ENCODE measurements at regions not wholly inside any gene's neighbourhood (a gene's known extent, or its start where the extent isn't known, plus 50 kb on each side); places are given as distances from the start of the nearest gene placed in this dataset.
A peak's percentile ranks its signal among the peaks of the same experiment; 100 is the strongest.
"Not testable (repeated sequence)": the region's sequence is repeated elsewhere in the genome, so short reads cannot be mapped to it uniquely, and the experiment has no call there.

DNA sequence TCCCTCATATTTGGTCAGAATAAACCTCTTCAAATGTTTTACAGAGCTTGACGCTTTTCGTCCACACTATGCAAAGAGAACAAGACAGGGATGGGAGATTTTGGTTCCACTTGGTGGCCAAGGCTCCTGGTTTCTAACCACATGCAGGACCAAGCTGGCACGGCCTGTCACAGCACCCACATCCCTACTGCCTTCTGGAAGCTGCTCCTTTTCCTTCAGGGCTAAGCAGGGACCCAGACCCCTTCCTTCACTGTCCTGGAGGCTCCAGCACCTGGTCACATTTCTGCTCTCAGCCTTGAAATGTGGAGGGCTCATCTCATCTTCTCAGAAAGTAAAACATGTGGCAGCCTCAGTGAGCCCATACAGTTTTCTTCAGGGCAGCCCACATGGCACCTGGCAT lies 50.4 kb upstream of the ARHGEF7 start:
- DNase-seq, result no peak

DNA sequence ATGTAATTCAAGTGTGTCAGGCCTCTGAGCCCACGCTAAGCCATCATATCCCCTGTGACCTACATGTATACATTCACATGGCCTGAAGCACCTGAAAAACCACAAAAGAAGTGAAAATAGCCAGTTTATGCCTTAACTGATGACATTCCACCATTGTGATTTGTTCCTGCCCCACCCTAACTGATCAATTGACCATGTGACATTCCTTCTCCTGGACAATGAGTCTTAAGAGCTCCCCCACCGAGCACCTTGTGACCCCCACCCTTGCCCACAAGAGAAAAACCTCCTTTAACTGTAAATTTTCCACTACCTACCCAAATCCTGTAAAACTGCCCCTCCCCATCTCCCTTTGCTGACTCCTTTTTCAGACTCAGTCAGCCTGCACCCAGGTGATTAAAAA lies 52.1 kb upstream of the ARHGEF7 start:
- DNase-seq, result no peak

DNA sequence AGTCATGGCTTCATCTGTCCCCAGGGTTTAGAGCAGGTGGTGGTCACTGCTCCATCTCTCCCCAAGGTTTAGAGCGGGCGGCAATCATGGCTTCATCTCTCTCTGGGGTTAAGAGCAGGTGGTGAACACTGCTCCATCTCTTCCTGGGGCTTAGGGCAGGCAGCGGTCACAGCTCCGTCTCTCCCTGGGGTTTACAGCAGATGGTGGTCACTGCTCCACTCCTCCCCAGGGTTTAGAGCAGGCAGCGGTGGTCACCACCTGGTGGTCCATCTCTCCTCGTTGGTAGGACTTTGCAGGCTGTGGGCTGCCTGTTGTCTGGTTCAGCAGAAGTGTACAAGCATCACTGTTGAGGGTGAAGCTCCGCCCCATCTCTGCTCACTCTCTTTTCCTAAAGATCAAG lies 52.8 kb upstream of the ARHGEF7 start:
- DNase-seq, result no peak

DNA sequence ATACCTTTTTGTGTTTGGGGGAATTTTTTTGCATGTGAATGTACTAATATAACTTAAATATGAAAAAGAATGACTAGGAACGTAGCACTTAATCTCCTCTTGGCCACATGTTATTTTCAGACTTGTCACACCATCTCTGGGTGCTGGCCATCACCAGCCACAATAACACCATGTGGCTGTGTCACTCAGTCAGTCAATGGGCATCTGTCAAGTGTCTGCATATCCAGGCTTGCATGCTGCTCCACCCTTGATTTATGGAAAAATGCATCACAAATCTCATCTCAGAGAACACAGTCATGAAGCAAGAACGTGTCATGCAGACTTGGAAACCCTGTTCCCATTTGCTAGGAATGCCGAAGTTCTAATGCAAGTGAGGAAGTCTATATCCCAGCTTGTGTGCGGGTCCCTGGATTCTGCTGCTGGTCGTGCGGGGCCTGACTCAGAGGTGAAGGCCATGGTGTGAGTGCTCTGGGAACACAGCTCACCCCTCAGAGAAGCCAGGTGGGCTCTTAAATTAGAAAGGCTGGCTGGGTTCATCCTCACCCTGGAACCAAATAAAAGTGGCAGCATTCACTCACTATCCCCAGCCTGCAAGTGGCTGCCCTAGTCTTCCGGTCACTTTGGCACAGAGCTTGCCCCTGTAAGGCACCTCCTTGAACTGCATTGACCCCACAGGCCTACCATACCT lies 53.6 kb upstream of the ARHGEF7 start:
- DNase-seq, result no peak

DNA sequence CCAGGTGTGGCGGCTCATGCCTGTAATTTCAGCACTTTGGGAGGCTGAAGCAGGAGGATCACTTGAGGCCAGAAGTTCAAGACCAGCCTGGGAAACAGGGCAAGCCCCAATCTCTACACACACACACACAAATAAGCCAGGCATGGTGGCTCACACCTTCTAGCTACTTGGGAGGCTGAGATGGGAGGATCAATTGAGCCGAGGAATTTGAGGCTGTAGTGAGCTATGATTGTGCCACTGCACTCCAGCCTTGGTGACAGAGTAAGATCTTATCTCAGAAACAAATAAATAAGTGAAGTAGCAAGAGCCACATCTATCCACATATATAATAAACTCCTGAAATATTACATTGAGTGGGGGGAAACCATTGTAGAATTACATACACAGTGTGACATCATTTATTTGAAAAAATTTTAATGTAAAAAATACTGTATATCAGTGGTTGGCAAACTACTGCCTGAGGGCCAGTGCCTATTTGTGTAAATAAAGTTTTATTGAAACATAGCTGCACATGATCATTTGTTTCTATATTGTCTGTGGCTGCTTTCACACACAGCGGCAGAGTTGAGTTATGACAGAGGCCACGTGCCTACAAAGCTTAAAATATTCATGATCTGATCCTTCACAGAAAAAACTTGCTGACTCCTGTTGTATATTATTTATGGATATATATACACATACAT lies 54.7 kb upstream of the ARHGEF7 start:
- DNase-seq, result no peak

DNA sequence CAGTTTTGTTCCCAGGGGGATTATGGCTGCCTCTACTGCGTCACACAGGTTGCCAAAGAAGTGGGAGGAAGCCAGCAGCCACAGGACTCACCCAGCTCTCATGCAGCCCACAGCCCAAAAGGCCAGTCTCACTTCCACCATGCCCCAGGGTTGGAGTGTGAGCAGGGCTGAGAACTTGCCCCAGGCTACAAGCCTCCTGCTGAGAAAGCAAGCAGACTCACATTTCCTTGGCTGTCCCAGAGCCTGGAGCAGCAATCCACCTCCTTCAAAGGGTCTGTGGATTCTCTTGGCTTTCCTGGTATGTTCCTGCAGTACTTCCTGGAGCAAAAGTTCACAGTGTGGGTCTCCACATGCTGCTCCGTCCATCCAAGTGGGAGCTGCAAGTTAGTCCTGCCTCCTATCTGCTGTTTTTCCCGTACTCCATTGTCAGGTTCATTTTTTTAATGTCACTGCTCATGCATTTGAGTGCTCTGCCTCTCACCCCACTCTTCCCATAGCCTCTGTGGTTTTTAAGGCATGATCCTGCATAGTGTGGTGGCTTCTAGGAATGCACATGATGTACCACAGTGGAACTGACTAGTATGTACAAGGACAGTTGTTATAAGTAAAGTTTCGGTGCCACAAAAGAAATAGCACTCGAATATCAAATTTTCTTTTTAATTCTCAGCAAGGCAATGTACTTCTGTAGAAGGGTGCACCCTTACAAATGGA lies 56.2 kb upstream of the ARHGEF7 start:
- DNase-seq, result no peak

DNA sequence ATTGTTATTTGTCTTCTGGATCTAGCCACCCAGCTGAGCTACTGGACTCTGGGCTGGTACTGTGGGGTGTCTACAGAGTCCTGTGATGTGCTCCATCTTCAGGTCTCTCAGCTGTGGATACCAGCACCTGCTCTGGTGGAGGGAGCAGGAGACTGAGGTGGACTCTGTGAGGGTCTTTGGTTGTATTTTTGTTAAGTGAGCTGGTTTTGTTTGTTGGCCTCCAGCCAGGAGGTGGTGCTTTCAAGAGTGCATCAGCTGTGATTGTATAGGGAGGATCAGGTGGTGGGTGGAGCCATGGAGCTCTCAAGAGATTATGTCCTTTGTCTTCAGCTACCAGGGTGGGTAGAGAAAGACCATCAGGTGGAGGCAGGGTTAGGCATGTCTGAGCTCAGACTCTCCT lies 56.8 kb upstream of the ARHGEF7 start:
- not testable (repeated sequence) for DNase-seq

DNA sequence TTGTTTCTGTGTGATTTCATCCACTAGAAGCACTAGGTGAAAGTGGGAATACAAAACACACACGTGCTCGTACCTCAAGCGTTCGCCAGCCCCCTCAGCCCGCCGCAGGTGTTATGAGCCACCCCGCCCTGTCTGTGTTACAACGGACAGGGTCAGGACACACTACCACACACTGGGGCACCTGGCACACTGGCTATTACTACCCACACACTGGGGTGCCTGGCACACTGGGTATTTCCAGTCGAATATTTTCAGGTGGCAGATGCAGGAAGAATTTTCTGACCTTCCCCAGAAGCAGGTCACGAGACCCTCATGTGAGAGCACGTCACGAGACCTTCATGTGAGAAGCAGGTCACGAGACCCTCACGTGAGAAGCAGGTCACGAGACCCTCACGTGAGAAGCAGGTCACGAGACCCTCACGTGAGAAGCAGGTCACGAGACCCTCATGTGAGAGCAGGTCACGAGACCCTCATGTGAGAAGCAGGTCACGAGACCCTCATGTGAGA lies 63.3 kb upstream of the ARHGEF7 start:
- DNase-seq, result not testable (repeated sequence)

DNA sequence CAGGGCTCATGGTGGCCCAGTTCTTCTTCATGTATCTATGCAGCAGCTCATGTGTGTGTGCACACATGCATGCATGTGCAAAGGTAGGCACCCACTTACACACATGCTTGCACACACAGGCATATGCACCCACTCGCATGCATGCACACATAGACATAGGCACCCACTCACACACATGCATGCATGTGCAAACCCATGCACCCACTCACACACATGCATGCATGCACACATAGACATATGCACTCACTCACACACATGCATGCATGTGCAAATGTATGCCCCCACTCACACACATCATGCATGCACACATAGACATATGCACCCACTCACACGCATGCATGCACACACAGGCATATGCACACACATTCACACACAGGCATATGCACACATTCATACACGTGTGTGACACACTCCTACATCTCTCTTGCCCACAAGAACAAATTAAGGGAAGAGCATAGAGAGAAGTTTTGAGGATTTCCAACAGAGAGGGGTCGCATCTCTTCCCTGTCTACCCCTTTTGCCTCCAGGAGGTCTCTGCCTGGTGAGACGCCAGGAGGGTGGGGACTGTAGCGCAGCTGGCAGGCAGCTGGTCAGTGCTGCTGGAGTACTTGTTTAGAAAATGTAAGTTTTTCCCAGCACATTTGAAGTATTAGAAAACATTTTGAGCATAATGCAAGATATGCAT lies 63.9 kb upstream of the ARHGEF7 start:
- DNase-seq, result no peak

DNA sequence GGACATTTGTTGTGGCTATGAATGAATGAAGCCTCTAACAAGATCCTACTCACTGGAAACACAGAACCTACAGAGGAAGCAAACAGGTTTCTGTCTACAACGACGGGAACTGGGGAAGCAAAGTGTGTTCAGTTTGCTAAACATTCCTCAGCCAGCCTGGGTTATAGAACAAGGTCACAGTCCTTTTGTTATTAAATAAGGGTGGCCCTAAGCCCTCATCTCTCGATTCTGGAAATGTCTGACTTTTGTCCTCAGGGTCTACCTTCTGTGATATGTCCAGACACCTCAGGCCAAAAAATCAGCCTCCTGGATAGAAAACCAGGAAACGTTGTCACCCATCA lies 64.6 kb upstream of the ARHGEF7 start:
- DNase-seq, result no peak

DNA sequence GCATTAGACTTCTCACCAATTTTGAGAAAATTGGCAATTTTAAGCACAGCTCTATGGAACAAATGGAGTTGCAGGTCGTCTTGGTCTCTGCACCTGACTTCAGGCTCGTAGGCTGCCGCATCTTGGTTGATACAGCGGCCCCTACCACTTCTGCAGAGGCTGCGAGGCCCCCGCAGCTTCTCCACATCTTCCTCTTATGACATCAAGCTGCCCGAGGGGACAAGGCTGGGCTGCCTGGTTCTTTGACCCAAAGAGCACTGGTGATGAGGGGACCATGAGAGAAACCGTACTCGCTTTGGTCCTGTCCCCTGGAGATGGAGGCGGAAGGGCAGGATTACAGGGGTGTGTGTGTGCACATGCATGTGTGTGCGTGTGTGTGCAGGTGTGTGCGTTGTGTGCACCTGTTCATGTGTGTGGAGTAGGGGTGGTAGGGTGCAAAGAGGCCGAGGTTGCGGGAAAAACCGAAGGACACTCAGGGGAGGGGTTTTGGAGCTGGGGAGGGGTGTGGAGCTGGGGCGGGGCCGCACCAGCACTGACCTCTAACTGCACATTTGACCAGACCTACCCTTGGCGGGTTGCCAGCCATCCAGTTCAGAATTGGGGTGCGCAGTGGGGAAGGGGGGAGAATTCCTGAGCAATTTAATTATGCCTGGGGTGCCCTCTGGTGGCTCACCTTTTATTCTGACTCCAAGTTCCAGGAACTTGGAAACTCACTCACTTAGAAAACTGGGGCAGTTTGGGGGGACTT lies 65.1 kb upstream of the ARHGEF7 start:
- DNase-seq, result no peak

DNA sequence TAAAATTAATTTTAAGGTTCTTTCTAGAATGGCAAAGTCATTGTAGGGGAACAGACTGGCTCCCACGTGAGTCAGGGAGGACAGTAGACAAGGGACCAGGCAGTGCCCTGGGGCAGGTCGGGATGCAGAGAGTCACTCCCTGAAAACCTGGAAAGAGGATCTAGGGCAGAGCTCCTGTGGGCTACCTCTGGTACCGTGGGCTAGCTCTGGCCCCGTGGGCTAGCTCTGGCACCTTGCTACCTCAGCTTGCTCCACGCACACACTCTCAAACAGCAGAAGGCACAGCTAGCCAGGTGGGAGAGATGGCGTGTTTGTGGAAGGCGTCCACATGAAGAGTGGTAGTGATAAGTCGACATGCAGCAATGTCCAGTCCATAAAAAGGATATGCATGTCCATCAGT lies 66.7 kb upstream of the ARHGEF7 start:
- no peak for DNase-seq

DNA sequence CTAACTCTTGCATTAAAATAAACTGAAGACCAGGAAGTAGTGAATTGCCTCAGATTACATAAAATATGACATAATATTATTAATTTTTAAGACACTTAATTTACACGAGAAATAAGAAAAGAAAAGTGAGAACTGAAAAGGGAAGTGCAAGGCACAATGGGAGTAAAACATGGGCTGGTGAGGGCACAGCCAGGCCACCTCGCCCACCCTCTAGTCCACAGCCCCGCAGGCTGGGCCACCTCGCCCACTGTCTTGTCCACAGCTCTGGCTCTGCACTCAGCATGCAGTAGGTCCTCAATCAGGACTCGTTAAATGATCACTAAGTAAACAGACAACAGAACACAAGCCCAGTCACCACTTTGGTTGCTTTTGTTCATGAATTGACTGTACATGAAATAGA lies 67.8 kb upstream of the ARHGEF7 start:
- no peak for DNase-seq

DNA sequence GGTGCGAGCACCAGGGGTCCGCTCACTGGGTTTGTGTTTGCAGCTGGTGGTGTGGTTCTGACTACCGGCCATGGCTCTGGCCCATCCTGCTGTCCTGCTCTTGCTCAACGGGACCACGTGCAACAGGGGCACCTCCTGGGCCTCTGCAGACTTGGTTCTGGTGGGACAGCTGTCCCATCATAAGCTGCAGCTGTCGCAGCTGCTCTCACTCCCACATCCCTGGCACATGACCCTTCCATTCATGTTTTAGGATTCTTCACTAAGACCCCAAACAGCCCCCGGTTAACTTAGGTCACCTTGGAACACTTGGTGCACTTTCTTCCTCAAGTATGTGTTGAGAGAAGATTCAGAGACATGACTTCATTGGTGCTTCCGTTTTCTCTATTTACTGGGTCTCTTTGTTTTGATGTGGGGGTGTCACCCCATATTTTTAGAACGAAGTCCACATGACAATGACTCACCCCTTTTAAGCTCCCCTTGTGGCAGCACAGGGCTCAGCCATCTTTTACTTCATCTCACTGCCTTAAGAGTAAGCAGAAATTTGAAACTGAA lies 68.4 kb upstream of the ARHGEF7 start:
- DNase-seq, result no peak

DNA sequence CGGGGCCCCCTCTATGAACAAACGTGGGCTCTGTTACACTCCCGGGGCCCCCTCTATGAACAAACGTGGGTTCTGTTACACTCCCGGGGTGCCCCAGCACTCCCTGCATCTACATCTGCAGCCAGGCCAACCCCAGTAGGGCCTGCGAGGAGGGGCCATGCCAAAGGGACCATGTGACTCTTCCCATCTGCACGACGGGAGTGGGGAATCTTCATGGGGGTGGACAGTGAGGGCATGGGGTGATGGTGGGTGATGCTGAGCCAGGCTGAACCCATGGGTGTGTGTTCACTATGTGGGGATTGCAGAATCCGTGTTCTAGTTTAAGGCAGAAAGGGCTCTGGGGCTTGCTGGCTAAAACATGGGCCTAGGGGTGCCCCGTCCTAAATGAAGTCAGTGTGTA lies 69.9 kb upstream of the ARHGEF7 start:
- no peak for DNase-seq

DNA sequence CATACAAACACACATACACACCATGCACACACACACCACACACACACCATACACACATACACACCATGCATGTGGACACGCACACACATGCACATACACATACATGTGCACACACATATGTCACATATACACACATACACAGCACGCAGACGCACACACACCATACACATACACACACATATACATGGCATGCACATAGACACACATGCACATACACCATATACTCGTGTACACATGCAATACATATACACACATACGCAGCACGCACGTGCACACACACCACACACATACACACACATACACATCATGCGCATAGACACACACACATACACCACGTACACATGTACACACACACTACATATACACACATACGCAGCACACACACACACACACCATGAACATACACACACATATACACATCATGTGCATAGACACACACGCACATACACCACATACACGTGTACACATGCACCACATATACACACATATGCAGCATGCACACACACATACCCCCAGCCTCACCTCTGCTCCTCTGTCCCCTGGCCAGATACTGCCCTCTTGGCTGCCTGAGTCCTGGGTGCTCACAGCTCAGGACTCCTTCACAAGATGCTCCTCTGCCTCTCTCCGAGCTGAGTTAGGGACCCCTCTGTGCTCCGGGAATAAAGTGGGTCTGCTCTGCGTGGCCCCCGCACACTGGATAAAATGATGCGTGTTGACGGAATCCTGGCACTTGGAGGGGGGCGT lies 70.9 kb upstream of the ARHGEF7 start:
- DNase-seq, result no peak

DNA sequence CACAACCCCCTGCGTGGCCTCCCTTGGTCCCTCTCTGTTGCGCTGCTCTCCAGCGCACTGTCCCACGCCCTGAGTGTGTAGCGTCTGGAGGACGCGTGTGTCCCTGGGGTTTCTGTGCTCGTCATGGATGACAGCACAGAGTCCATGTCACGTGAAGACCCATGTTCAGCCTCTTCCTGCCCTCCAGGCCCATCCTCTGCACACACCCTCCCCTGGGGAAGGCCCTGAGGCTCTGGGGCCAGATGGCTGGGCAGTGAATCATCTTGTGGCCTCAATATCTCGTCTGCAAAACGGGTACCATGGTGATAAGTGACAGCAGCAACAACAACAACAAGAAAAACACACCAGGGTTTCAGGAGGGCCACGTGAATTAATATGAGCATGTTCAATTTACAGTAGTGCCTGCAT lies 71.5 kb upstream of the ARHGEF7 start:
- DNase-seq, result no peak

DNA sequence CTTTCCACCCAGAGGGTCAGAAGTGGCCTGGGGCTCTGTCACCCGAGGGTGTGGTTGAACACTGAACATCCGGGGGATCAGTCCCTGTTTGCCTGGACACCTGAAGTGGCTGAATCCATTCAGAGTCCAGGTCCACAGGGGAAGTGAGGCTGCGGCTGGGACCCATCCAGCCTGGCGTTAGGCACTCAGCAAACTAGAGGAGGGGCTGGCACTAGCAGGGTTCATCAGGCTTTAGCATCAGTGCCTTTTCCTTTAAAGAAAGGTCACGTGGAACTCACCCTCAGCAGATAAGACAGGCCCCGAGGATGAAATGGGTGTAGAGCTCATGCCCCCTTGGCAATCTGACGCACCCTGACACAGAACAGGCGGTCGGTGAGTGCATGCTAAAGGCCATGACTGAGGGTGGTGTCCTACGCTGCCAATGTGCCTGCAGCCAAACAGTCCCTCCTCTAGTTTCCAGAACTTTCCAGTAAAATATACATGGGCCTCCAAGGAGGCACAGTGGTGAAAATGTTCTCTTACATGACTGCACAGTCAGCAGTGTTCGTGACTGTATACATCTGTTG lies 72.4 kb upstream of the ARHGEF7 start:
- no peak for DNase-seq

DNA sequence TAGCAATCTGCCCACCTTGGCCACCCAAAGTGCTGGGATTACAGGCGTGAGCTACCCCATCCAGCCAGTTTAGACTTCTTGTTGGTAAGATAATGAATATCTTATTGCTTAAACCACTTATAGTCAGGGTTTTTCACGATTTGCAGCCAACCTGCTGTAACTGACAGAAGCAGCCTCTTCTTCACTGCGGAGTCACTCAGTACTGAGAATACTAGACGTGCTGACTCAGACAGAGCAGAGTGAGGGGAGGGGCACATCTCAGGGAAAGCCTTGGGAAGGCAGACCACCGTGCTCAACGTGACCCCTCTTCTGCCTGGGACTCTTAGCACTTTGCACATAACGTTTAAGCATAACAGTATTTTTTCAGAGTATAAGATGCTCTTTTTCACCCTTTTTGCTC lies 74.3 kb upstream of the ARHGEF7 start:
- no peak for DNase-seq

DNA sequence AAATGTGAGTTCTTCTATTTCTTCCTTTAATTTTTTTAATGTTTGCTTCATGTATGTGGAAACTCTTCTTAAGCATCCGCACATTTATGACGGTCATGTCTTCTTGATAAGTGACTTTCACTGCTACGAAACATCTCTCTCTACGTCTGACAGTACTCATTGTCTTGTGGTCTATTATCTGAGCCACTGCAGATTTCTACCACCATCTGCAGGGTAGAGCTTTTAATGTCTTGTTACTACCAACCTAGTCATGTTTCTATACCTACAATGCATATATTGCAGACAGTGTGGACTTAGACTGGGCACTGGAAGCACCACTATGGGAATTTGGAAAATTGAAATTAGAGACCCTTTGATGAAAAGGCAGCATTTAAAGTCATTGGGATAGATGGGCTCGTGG lies 75.4 kb upstream of the ARHGEF7 start:
- no peak for DNase-seq

DNA sequence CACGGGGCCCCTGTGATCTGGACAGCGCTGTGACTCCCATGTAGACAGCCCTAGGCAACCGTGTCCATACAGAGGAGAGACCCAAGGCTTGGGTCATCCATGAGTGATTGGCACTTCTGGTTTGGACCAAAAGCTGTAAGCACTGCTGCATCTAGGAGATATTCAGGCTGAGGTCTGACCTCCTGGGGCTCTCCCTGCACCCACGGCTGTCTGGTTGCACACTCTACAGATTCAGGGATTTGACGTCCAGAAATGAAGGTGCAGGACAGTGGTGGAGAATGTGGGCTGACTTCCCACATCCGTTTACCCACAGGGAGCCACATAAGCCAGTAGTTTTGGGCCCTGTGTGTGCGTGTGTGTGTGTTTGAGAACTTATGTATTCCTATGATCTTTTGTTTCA lies 76.2 kb upstream of the ARHGEF7 start:
- DNase-seq, result no peak

DNA sequence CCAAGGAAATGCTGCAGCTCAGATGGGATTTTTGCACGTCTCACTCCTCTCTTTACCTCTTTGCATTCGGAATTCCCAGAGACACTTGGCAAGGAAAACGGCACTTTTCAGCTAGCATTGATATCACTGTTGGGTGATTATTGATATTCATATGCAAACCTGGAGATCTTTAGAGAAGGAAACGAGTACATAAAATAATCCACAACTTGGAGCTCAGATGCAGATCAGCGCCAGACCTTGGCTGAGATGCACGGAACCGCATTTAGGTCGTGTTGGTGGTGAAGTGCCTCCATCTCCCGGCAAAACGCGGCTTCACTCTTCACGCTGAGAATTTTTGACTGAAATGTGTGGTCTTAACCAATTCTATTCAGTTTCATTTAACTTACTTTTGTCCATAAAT lies 77.2 kb upstream of the ARHGEF7 start:
- peak; percentile 77 for DNase-seq
